DND-41 (cell line): ENCODE measurements at regions not wholly inside any gene's neighbourhood (a gene's known extent, or its start where the extent isn't known, plus 50 kb on each side); places are given as distances from the start of the nearest gene placed in this dataset.

Source experiments
- ATAC-seq: fragments of 200-7000 bp; cut with Tn5 transposase; 3 replicates; pipeline ENCODE4 v1.9.1; 2021; ENCODE audit warnings: low read depth; ENCODE audit not compliant: insufficient read depth
- DNase-seq: peaks from one replicate; pipeline ENCODE4 v3.0.0-alpha.2; 2020
- H2AFZ ChIP-seq: 2 replicates; pipeline ENCODE4 v1.6.0; 2012; ENCODE audit warnings: low read depth, low read length
- H3K27ac ChIP-seq: 2 replicates; pipeline ENCODE4 v1.5.1; 2012; ENCODE audit warnings: low read length, inconsistent platforms
- H3K27me3 ChIP-seq: fragments of 200-600 bp; sonication (generic); 2 replicates; pipeline ENCODE4 v1.6.0; 2012; ENCODE audit warnings: low read length, mild to moderate bottlenecking, inconsistent platforms; ENCODE audit not compliant: insufficient read depth, poor library complexity
- H3K36me3 ChIP-seq: 2 replicates; pipeline ENCODE4 v1.5.1; 2012; ENCODE audit warnings: low read length, inconsistent platforms; ENCODE audit not compliant: insufficient read depth
- H3K4me1 ChIP-seq: 2 replicates; pipeline ENCODE4 v1.5.1; 2012; ENCODE audit warnings: mild to moderate bottlenecking, low read length; ENCODE audit not compliant: insufficient read depth
- H3K4me2 ChIP-seq: 2 replicates; pipeline ENCODE4 v1.6.0; 2012; ENCODE audit warnings: mild to moderate bottlenecking, moderate library complexity, low read length, inconsistent platforms; ENCODE audit not compliant: insufficient read depth
- H3K4me3 ChIP-seq, 2 experiments: fragments of 200-600 bp in 1 of 2; shearing (Covaris generic) in 1 of 2; 2 replicates each; pipeline ENCODE4 v1.5.1; 2012 to 2016; ENCODE audit warnings: inconsistent platforms in 2 of 2, low read length in 2 of 2, mild to moderate bottlenecking in 2 of 2, low read depth in 1 of 2, moderate library complexity in 1 of 2
- H3K79me2 ChIP-seq: 2 replicates; pipeline ENCODE4 v1.6.0; 2012; ENCODE audit warnings: low read length, inconsistent platforms; ENCODE audit not compliant: insufficient read depth
- H3K9ac ChIP-seq: 2 replicates; pipeline ENCODE4 v1.6.0; 2012; ENCODE audit warnings: low read depth, mild to moderate bottlenecking, inconsistent platforms, low read length, moderate library complexity
- H3K9me3 ChIP-seq: 2 replicates; pipeline ENCODE4 v1.5.1; 2012; ENCODE audit warnings: low read length, moderate library complexity, mild to moderate bottlenecking, inconsistent platforms; ENCODE audit not compliant: insufficient read depth, severe bottlenecking
- H4K20me1 ChIP-seq: 2 replicates; pipeline ENCODE4 v1.6.0; 2012; ENCODE audit warnings: low read length; ENCODE audit not compliant: insufficient read depth
- CTCF ChIP-seq: IDR thresholded peaks from 2 replicates; pipeline ENCODE4 v1.5.1; 2012; ENCODE audit warnings: borderline replicate concordance, low read length, moderate library complexity, mild to moderate bottlenecking; ENCODE audit not compliant: poor library complexity, severe bottlenecking; ENCODE audit errors: extremely low read depth
- EZH2 ChIP-seq: IDR thresholded peaks from 3 replicates; pipeline ENCODE4 v1.6.1; 2012; ENCODE audit warnings: borderline replicate concordance, low read depth, mild to moderate bottlenecking, moderate library complexity, low read length, inconsistent platforms; ENCODE audit not compliant: severe bottlenecking

- no peaks in the 10 kb centered on the region for H4K20me1 ChIP-seq
- H3K4me3 ChIP-seq = no peak overlapping the region
- H3K27me3 ChIP-seq = peaks cover 3% of the 10 kb centered on the region
- TF ChIP-seq EZH2 = no peak
- TF ChIP-seq CTCF = no peak
- ATAC-seq (no peak), DNase-seq (no peak)
- H3K4me1 ChIP-seq = no peaks in the 10 kb centered on the region
- H3K4me2 ChIP-seq = no peak overlapping the region
- H3K79me2 ChIP-seq = no peaks in the 10 kb centered on the region
- H3K36me3 ChIP-seq = no peaks in the 10 kb centered on the region
- H3K27ac ChIP-seq = no peak overlapping the region
- H3K9me3 ChIP-seq = no peaks in the 10 kb centered on the region
- H3K9ac ChIP-seq = no peak overlapping the region
- no peak overlapping the region for H2AFZ ChIP-seq
These were observed 621.5 kb upstream of the BTBD3 start for GRCh38 chr20:11296221-11296620.

GRCh38 chr20:11296951-11297350 is 620.7 kb upstream of the BTBD3 start:
- H3K4me3 ChIP-seq = no peak overlapping the region
- no peaks in the 10 kb centered on the region for H3K36me3 ChIP-seq
- DNase-seq (no peak), ATAC-seq (no peak)
- no peak overlapping the region for H2AFZ ChIP-seq
- H3K27ac ChIP-seq = no peak overlapping the region
- H3K9me3 ChIP-seq = no peaks in the 10 kb centered on the region
- no peak overlapping the region for H3K9ac ChIP-seq
- H3K27me3 ChIP-seq = peaks cover 3% of the 10 kb centered on the region
- no peak overlapping the region for H3K4me2 ChIP-seq
- TF ChIP-seq EZH2 (no peak), CTCF (no peak)
- no peaks in the 10 kb centered on the region for H4K20me1 ChIP-seq
- no peaks in the 10 kb centered on the region for H3K4me1 ChIP-seq
- H3K79me2 ChIP-seq = no peaks in the 10 kb centered on the region

- Histone ChIP-seq H2AFZ (no peak overlapping the region), H3K27ac (no peak overlapping the region), H3K79me2 (no peaks in the 10 kb centered on the region), H3K4me3 (no peak overlapping the region), H3K9me3 (no peaks in the 10 kb centered on the region), H3K9ac (no peak overlapping the region), H3K4me1 (no peaks in the 10 kb centered on the region), H3K27me3 (no peaks in the 10 kb centered on the region), H3K4me2 (no peak overlapping the region), H3K36me3 (no peaks in the 10 kb centered on the region), H4K20me1 (no peaks in the 10 kb centered on the region)
- TF ChIP-seq CTCF (no peak), EZH2 (no peak)
- ATAC-seq = no peak
- DNase-seq = no peak
These were observed 616.0 kb upstream of the BTBD3 start for GRCh38 chr20:11301699-11302098.

- H3K4me2 ChIP-seq = no peak overlapping the region
- no peak for ATAC-seq
- H4K20me1 ChIP-seq = no peaks in the 10 kb centered on the region
- no peak overlapping the region for H3K27ac ChIP-seq
- no peaks in the 10 kb centered on the region for H3K27me3 ChIP-seq
- no peak overlapping the region for H2AFZ ChIP-seq
- H3K9me3 ChIP-seq = no peaks in the 10 kb centered on the region
- DNase-seq = no peak
- H3K79me2 ChIP-seq = no peaks in the 10 kb centered on the region
- no peaks in the 10 kb centered on the region for H3K36me3 ChIP-seq
- H3K4me1 ChIP-seq = no peaks in the 10 kb centered on the region
- TF ChIP-seq CTCF (no peak), EZH2 (no peak)
- no peak overlapping the region for H3K9ac ChIP-seq
- H3K4me3 ChIP-seq = no peak overlapping the region
These were observed 615.3 kb upstream of the BTBD3 start for GRCh38 chr20:11302436-11302835.
